Activated CD4-positive, CD25-positive, alpha-beta regulatory T cell treated with anti-CD3 and anti-CD28 coated beads, Interleukin-2, amount 50 U/mL, for 24 hours (primary cell): ENCODE measurements at regions not wholly inside any gene's neighbourhood (a gene's known extent, or its start where the extent isn't known, plus 50 kb on each side); places are given as distances from the start of the nearest gene placed in this dataset.
"Not testable (repeated sequence)": the region's sequence is repeated elsewhere in the genome, so short reads cannot be mapped to it uniquely, and the experiment has no call there.

Experiments
- ATAC-seq, 2 donors: fragments of 150-1000 bp; cut with Tn5 transposase; one replicate each; pipeline ENCODE4 v1.10.0; 2021; ENCODE audit warnings: mild to moderate bottlenecking in 1 of 2, moderate library complexity in 1 of 2

- no peak for ATAC-seq
These were observed 267.9 kb upstream of the DPYD start for GRCh38 chr1:98188774-98189173.

- no peak for ATAC-seq
These were observed 264.0 kb upstream of the DPYD start for GRCh38 chr1:98184856-98185255.

DNA sequence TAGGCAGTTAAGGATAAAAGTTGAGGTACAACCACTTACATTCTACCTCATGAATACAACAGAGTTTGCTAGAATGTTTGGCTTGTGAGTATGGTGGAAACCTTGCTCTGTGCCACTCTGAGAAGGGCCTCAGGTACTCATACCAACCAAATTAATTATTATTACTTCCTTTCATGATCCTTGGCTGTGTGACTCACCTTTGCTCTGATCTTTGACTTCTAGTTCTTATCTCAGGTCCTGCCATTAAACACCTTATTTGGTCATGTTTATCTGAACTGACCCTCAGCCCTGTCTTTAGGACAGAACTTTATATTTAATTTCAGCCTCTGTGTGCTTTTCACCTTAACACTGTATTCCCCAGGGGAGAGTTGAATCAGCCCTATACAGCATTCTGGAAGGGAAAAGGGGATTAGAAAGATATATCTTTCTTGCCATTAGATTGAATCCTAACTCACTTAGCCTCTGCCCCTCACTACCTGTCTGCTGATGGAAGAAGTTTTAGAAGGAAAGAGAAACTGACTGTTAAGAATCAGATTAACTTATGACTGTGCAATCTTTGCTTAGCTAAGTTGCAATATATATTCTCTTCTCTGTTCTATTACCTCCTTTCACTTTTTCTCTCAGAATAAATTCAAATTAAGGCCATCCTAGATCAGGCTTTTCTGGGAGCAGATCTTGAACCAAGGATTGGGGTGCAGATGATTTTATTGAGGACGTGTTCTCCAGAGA, 260.4 kb upstream of the DPYD start:
- no peak for ATAC-seq

DNA sequence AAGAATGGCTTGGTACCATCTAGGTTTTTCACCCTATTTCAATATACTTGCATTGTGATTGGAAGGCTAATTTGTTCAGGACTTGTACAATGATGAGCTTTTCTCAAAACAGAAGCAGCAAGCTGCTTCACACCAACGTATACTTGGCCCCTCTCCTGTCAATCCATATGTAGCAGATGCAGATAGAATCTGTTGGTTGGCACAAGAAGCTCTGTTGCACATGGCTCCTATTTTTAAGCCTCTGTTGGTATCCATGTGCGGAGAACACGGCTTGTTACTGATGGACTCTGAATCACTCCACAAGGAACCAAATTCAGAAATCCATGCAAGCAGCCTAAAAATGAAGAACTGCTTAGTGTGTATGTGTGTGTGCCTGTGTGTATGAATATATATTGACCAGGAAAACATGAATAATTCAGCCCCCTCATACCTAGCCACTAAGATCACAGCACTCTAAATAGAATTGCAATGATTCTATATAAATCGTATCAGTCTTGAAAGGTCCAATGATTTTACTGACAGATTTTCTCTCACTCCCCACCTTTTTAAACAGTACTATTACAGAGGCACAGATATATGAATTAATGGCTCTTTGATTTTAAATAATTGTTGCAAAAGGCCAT, 258.4 kb upstream of the DPYD start:
- ATAC-seq = no peak

- ATAC-seq = no peak
These were observed 256.9 kb upstream of the DPYD start for GRCh38 chr1:98177751-98178150.

- ATAC-seq = no peak
These were observed 256.1 kb upstream of the DPYD start for GRCh38 chr1:98176936-98177335.

- no peak for ATAC-seq
These were observed 255.6 kb upstream of the DPYD start for GRCh38 chr1:98176414-98176813.

- no peak for ATAC-seq
These were observed 251.7 kb upstream of the DPYD start for GRCh38 chr1:98172578-98172977.

DNA sequence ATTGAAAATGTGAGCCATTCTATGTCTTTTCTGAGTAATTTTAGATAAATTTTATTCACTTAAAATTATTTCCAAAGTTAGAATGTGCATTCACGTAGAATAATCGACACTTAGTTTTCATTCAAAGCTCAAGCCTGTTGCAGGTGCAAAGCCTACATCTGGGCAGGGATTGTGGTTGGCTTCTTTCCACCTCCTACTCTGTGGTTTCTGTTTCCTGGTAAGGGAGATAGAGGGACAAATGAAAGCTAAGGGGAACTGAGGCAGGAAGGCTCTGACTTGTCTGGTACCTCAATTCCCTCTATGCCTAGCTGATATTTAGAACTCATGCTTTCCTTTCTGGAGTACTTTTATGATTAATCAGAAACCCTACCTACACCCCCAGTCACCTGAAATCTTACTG, 251.2 kb upstream of the DPYD start:
- no peak for ATAC-seq

GRCh38 chr1:98164509-98164908, 243.7 kb upstream of the DPYD start:
- ATAC-seq = no peak

- ATAC-seq = no peak
These were observed 236.9 kb upstream of the DPYD start for GRCh38 chr1:98157524-98158313.

GRCh38 chr1:98147280-98147679, 226.4 kb upstream of the DPYD start:
- no peak for ATAC-seq

DNA sequence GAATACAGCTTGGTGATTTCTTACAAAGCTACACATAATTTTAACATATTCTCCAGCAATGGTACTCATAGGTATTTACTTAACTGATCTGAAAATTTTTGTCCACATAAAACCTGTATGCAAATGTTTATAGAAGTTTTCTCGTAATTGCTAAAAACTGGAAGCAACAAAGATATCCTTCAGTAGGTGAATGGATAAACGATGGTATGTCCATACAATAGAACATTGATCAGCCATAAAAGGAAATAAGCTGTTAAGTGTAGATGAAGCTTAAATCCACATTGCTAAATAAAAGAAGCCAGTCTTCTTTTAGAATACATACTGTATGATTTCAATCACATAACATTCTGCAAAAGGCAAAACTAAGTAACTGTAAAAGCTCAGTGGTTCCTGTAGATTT, 224.8 kb upstream of the DPYD start:
- no peak for ATAC-seq

GRCh38 chr1:98143403-98143802, 222.6 kb upstream of the DPYD start:
- no peak for ATAC-seq

- ATAC-seq = no peak
These were observed 212.3 kb upstream of the DPYD start for GRCh38 chr1:98133131-98133530.

DNA sequence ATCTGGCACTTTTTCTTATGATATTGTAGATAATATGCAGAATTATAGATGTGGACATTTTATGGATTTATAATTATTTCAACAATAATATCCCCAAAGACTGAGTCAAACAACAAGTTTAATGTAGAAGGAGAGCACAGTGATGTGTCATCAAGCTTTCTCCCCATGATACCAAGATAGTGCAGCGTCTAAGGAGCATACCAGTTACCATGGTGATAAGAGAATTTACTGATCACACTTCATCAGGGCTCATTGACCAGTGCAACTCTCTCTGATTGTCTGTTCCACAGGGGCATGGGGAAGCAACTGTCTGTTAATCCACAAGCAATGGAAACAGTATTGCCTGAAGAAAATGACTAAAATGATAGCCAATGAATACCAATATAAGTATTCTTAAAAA, 209.6 kb upstream of the DPYD start:
- no peak for ATAC-seq

- ATAC-seq = no peak
These were observed 208.7 kb upstream of the DPYD start for GRCh38 chr1:98129491-98129890.

DNA sequence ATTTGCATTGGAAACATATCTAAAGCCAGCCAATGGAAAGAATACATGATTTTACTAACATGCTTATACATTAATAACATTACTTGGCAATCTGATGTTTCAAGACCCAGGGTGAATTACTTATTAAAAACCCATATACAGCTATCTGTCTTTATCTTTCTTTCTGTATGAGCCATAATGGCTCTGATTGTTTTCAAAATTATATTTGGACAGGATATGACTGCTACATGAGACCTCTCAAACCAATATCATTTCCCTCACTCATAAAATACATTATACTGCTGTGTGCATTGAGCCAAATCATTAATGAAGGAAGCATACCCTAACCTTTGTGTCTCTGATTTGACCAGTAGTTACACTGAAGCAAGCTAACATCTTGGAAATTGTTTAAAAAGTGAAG, 205.9 kb upstream of the DPYD start:
- no peak for ATAC-seq

GRCh38 chr1:98121646-98122045, 200.8 kb upstream of the DPYD start:
- no peak for ATAC-seq

- no peak for ATAC-seq
These were observed 199.0 kb upstream of the DPYD start for GRCh38 chr1:98119796-98120195.

GRCh38 chr1:98113811-98114210, 193.0 kb upstream of the DPYD start:
- ATAC-seq = no peak

DNA sequence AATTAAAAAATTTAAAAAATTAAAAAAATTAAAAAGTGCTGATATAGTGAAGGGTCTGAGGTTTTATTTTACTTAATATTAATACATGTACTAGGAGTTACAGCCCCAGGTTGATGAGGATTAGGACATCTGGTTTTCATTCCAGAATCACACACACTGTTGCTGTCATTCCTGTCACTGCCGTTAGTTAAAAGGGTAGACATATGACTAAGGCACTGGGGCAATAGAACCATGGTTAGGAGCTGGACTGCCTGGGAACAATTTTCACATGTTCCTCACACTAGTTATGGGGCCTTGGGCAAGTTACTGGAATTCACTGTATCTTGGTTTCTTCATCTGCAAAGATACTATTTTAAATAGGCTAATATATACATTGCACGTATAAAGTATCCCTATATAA, 191.8 kb upstream of the DPYD start:
- no peak for ATAC-seq

- no peak for ATAC-seq
These were observed 189.8 kb upstream of the DPYD start for GRCh38 chr1:98110674-98111073.

GRCh38 chr1:98108378-98108777, 187.5 kb upstream of the DPYD start:
- not testable (repeated sequence) for ATAC-seq
